ENCODE measurements at regions not wholly inside any gene's neighbourhood (a gene's known extent, or its start where the extent isn't known, plus 50 kb on each side); places are given as distances from the start of the nearest gene placed in this dataset.

DNA sequence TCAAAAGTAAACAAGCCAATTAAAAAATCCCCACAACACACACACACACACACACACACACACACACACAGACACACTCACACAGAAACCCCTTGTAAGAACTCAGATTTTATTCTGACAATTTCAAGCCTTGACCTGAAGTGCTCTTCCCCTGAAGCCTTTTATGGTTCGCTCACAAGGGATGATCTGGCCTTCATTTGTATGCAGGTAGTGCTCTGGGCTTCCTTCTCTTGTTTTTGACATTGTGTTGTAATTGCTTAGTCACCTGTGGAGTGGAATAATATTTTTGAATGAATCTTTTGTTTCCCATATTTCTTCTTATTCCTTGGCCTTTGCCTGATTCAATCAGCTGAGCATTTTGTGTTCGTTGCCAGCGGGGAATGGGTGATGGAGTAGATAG lies 83.3 kb upstream of the CSRP2 start:
- TF ChIP-seq, protein P1, sequence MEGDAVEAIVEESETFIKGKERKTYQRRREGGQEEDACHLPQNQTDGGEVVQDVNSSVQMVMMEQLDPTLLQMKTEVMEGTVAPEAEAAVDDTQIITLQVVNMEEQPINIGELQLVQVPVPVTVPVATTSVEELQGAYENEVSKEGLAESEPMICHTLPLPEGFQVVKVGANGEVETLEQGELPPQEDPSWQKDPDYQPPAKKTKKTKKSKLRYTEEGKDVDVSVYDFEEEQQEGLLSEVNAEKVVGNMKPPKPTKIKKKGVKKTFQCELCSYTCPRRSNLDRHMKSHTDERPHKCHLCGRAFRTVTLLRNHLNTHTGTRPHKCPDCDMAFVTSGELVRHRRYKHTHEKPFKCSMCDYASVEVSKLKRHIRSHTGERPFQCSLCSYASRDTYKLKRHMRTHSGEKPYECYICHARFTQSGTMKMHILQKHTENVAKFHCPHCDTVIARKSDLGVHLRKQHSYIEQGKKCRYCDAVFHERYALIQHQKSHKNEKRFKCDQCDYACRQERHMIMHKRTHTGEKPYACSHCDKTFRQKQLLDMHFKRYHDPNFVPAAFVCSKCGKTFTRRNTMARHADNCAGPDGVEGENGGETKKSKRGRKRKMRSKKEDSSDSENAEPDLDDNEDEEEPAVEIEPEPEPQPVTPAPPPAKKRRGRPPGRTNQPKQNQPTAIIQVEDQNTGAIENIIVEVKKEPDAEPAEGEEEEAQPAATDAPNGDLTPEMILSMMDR (conservative IDR thresholded peaks at IDR 0.05; ENCODE audit: low read depth, low read length) = no peak
- no peak for TF ChIP-seq EZH2phosphoT487 (IDR thresholded peaks at IDR 0.05; ENCODE audit: borderline replicate concordance, low read length)
- no peak for TF ChIP-seq EZH2 (IDR thresholded peaks at IDR 0.05; ENCODE audit: low read length, unreplicated experiment)
